ENCODE measurements at regions not wholly inside any gene's neighbourhood (a gene's known extent, or its start where the extent isn't known, plus 50 kb on each side); places are given as distances from the start of the nearest gene placed in this dataset.

DNA sequence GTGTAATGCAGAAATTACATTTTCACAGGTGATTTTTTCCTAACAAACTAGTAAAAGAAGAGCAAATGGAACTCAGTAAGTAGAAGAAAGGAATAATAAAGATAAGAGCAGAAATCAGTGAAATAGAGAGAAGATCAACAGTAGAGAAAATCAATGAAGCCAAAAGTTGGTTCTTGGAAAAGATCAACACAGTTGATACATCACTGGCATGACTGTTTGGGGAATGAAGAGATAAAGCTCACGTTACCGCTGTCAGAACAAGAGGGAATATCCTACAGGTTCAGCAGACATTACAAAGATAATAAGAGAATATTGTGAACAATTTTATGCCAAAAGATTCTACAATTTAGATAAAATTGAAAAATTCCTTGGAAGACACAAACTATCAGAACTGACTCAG is 146.4 kb downstream of the ACTR3B start:
- no peak for DNase-seq (ENCODE audit: low spot score)
- TF ChIP-seq CTCF (IDR thresholded peaks at IDR 0.05; ENCODE audit: borderline replicate concordance, control extremely low read depth, extremely low read depth, insufficient read depth, missing control alignments): no peak
- in situ Hi-C loops (cut with MboI; ENCODE audit: low sequenced_read_pairs, unreplicated experiment): no loop called here

DNA sequence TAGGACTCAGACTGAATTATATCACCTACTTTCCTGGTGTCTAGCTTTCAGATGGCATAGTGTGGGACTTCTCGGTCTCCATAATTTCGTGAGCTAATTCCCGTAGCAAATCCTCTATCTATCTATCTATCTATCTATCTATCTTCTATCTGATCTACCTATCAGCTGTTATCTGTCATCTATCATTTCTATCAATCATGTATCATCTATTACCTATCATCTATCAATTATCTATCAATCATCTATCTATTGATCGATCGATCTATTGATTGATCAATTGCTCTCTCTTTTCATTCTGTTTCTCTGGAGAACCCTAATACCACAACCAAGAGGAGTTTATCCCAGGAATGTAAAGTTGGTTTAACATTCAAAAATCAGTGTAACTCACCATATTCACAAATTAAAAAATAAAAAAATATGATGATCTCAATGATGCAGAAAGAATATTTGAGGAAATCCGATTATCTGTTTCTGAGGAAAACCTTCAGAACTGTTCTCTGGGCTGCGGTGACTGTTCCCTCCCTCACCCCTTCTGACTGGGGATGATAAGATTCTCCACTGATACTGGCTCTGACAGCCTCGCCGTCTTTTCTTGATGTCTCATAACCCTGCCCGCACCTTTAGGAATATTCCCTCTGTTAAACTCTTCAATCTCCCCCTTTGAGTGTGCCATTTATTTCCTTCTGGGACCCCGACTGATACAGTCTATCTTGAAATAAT is 147.7 kb downstream of the ACTR3B start:
- DNase-seq (ENCODE audit: low spot score): no peak
- no peak for TF ChIP-seq CTCF (IDR thresholded peaks at IDR 0.05; ENCODE audit: borderline replicate concordance, control extremely low read depth, extremely low read depth, insufficient read depth, missing control alignments)

DNA sequence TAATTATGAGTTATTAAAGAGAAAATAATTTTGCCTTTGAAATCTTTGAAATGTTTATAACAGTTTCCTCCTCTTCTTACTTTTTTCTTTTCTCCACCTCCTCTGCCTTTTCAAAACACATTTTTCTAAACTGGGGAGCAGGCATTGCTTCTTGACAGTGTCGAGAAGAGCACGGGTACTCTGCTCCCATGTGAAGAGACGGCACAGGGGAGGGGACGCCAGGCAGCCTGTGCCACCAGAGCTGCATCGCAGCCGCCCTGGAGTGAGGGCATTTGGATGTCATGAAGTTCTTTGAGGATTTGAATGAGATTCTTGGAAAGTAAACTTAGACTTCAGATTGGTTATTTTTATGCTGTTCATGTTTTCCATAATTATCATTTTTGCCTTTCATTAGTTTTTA is 149.7 kb downstream of the ACTR3B start:
- no peak for TF ChIP-seq CTCF (IDR thresholded peaks at IDR 0.05; ENCODE audit: borderline replicate concordance, control extremely low read depth, extremely low read depth, insufficient read depth, missing control alignments)
- no peak for DNase-seq (ENCODE audit: low spot score)
- in situ Hi-C loops (cut with MboI; ENCODE audit: low sequenced_read_pairs, unreplicated experiment): no loop called here

More for the DNA sequence above, 147.7 kb downstream of the ACTR3B start:
- in situ Hi-C loops (cut with MboI; ENCODE audit: low sequenced_read_pairs, unreplicated experiment): no loop called here

DNA sequence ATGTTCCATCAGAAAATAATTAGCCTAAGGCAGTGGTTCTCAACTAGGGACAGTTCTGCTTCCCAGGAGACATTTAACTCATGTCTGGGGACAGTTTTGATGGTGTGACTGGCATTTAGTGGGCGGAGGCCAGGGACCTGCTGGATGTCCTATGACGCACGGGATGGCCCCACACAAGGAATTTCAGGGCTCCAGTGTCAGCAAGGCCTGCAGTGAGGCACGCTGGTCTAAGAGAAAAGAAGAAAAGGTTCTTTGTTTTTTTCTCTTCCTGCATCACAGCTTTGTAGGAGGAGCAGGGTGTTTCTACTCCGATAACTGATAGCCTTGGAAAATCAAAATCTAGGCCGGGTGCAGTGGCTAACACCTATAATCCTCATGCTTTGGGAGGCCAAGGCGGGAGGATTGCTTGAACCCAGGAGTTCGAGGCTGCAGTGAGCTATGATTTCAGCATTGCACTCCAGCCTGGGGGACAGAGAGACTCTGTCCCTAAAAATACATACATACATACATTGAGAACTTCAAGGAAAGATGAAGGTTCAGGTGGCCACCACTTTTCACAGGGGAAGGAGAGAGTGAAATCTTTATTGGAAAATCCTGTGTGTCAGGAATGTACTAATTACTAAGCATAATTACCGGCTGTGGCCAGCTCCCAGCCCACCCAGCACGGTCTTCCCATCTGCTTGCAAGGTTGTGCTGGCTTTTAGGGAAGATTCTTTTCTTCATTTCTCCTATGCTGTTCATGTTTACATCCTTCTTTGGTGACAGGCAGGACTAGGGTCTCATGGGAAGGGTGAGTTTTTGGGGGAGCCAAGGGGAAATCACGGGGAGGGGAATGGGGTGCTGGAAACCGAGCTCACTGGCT is 150.4 kb downstream of the ACTR3B start:
- TF ChIP-seq CTCF (IDR thresholded peaks at IDR 0.05; ENCODE audit: borderline replicate concordance, control extremely low read depth, extremely low read depth, insufficient read depth, missing control alignments): no peak
- DNase-seq (ENCODE audit: low spot score): no peak
- in situ Hi-C loops (cut with MboI; ENCODE audit: low sequenced_read_pairs, unreplicated experiment): no loop called here

GRCh38 chr7:152910545-152911225 is 151.1 kb downstream of the ACTR3B start:
- no peak for DNase-seq (ENCODE audit: low spot score)
- no peak for TF ChIP-seq CTCF (IDR thresholded peaks at IDR 0.05; ENCODE audit: borderline replicate concordance, control extremely low read depth, extremely low read depth, insufficient read depth, missing control alignments)
- in situ Hi-C loops (cut with MboI; ENCODE audit: low sequenced_read_pairs, unreplicated experiment): no loop called here

DNA sequence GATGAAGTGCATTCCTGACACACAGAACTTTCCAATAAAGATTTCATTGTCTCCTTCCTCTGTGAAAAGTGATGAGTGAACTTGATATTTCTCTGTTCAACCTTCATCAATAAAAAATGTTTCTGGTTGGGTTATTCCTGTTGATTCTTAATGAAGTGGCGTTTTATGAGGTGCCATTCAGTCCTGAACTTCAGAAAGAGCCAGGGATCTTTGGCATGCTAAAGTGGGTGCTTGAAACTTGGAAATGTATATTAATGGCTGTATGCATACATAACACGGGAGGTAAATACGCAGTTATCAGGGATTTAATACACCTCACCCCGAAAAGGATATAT is 151.6 kb downstream of the ACTR3B start:
- no peak for TF ChIP-seq CTCF (IDR thresholded peaks at IDR 0.05; ENCODE audit: borderline replicate concordance, control extremely low read depth, extremely low read depth, insufficient read depth, missing control alignments)
- DNase-seq (ENCODE audit: low spot score): no peak
- in situ Hi-C loops (cut with MboI; ENCODE audit: low sequenced_read_pairs, unreplicated experiment): no loop called here
